Ishikawa (cell line): ENCODE measurements at regions not wholly inside any gene's neighbourhood (a gene's known extent, or its start where the extent isn't known, plus 50 kb on each side); places are given as distances from the start of the nearest gene placed in this dataset.

ENCODE experiments used
- EGR1 ChIP-seq: IDR thresholded peaks from 2 replicates; pipeline ENCODE4 v1.6.1; 2012
- EP300 ChIP-seq: IDR thresholded peaks from 2 replicates; pipeline ENCODE4 v1.6.1; 2012; ENCODE audit warnings: borderline replicate concordance
- FOXM1 ChIP-seq: IDR thresholded peaks from 2 replicates; pipeline ENCODE4 v1.6.1; 2012; ENCODE audit warnings: low read depth, borderline replicate concordance
- RAD21 ChIP-seq: IDR thresholded peaks from 2 replicates; pipeline ENCODE4 v1.6.1; 2012; ENCODE audit warnings: low read depth
- TCF12 ChIP-seq: IDR thresholded peaks from 2 replicates; pipeline ENCODE4 v1.6.1; 2012; ENCODE audit warnings: low read depth
- TEAD4 ChIP-seq: IDR thresholded peaks from 2 replicates; pipeline ENCODE4 v1.6.1; 2012
- USF1 ChIP-seq: IDR thresholded peaks from 2 replicates; pipeline ENCODE4 v1.6.1; 2012
- ZBTB7A ChIP-seq: IDR thresholded peaks from 2 replicates; pipeline ENCODE4 v1.6.1; 2012; ENCODE audit warnings: low read depth
- TF ChIP-seq, protein P1 (sequence below): IDR thresholded peaks from 2 replicates; pipeline ENCODE4 v1.6.1; 2012

GRCh38 chr4:11542952-11543351 is 114.3 kb upstream of the HS3ST1 start:
- TF ChIP-seq, protein P1, sequence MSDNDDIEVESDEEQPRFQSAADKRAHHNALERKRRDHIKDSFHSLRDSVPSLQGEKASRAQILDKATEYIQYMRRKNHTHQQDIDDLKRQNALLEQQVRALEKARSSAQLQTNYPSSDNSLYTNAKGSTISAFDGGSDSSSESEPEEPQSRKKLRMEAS: no peak
- TF ChIP-seq ZBTB7A (no peak), EP300 (no peak), TEAD4 (no peak), EGR1 (no peak), FOXM1 (no peak), TCF12 (no peak), RAD21 (no peak), USF1 (no peak)
